ENCODE measurements at regions not wholly inside any gene's neighbourhood (a gene's known extent, or its start where the extent isn't known, plus 50 kb on each side); places are given as distances from the start of the nearest gene placed in this dataset.
"Not testable (repeated sequence)": the region's sequence is repeated elsewhere in the genome, so short reads cannot be mapped to it uniquely, and the experiment has no call there.

- DNase-seq (ENCODE audit: low read depth, low spot score), result no peak
These were observed 50.8 kb upstream of the SEL1L start for GRCh38 chr14:81584495-81584894.

- no peak for DNase-seq (ENCODE audit: low read depth, low spot score)
These were observed 55.9 kb upstream of the SEL1L start for GRCh38 chr14:81589381-81590065.

GRCh38 chr14:81591266-81591665, 57.6 kb upstream of the SEL1L start:
- peak; percentile 11 for DNase-seq (ENCODE audit: low read depth, low spot score)

- DNase-seq (ENCODE audit: low read depth, low spot score), result peak; percentile 73
These were observed 60.4 kb upstream of the SEL1L start for GRCh38 chr14:81594012-81594411.

GRCh38 chr14:81605660-81606059, 72.0 kb upstream of the SEL1L start:
- no peak for DNase-seq (ENCODE audit: low read depth, low spot score)

GRCh38 chr14:81613341-81614045, 79.8 kb upstream of the SEL1L start:
- DNase-seq (ENCODE audit: low read depth, low spot score), result no peak

GRCh38 chr14:81614302-81614701, 80.6 kb upstream of the SEL1L start:
- not testable (repeated sequence) for DNase-seq (ENCODE audit: low read depth, low spot score)

- no peak for DNase-seq (ENCODE audit: low read depth, low spot score)
These were observed 85.0 kb upstream of the SEL1L start for GRCh38 chr14:81618695-81619094.

GRCh38 chr14:81619816-81620215, 86.2 kb upstream of the SEL1L start:
- no peak for DNase-seq (ENCODE audit: low read depth, low spot score)

GRCh38 chr14:81623771-81624396, 90.2 kb upstream of the SEL1L start:
- DNase-seq (ENCODE audit: low read depth, low spot score), result not testable (repeated sequence)

- peak; percentile 34 for DNase-seq (ENCODE audit: low read depth, low spot score)
These were observed 91.7 kb upstream of the SEL1L start for GRCh38 chr14:81625343-81625742.

- DNase-seq (ENCODE audit: low read depth, low spot score), result no peak
These were observed 98.5 kb upstream of the SEL1L start for GRCh38 chr14:81632157-81632556.

GRCh38 chr14:81633496-81633895, 99.8 kb upstream of the SEL1L start:
- peak; percentile 30 for DNase-seq (ENCODE audit: low read depth, low spot score)

GRCh38 chr14:81637639-81638038, 104.0 kb upstream of the SEL1L start:
- DNase-seq (ENCODE audit: low read depth, low spot score), result no peak

GRCh38 chr14:81638656-81639280, 105.1 kb upstream of the SEL1L start:
- peak; percentile 16 for DNase-seq (ENCODE audit: low read depth, low spot score)

- no peak for DNase-seq (ENCODE audit: low read depth, low spot score)
These were observed 120.0 kb upstream of the SEL1L start for GRCh38 chr14:81653626-81654025.

- DNase-seq (ENCODE audit: low read depth, low spot score), result no peak
These were observed 122.0 kb upstream of the SEL1L start for GRCh38 chr14:81655423-81656314.

- no peak for DNase-seq (ENCODE audit: low read depth, low spot score)
These were observed 123.2 kb upstream of the SEL1L start for GRCh38 chr14:81656811-81657210.

- DNase-seq (ENCODE audit: low read depth, low spot score), result no peak
These were observed 128.4 kb upstream of the SEL1L start for GRCh38 chr14:81662066-81662465.

GRCh38 chr14:81662570-81663197, 129.0 kb upstream of the SEL1L start:
- no peak for DNase-seq (ENCODE audit: low read depth, low spot score)

Data from astrocyte of the hippocampus (primary cell).